ENCODE measurements at regions not wholly inside any gene's neighbourhood (a gene's known extent, or its start where the extent isn't known, plus 50 kb on each side); places are given as distances from the start of the nearest gene placed in this dataset.
"Not testable (repeated sequence)": the region's sequence is repeated elsewhere in the genome, so short reads cannot be mapped to it uniquely, and the experiment has no call there.

DNA sequence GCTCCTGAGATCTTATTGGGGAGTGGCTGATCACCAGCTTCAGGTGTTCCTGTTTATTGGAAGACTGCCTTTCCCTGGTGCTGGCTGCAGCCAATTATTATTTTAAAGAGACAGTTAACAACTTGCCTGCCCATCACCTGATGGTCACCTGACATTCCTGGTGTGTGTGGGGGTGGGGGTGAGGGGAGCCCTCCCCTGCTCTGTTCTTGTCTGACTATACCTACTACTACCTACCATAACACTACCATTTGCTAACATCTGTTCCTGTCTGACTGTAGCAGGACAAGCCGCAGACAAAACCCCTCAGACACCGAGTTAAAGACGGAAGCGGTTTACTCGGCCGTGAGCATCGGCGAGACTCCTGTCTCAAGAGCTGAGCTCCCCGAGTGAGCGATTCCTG lies 54.9 kb upstream of the NBPF3 start:
- H3K9me3 ChIP-seq (replicated peaks) = peaks cover 4% of the 10 kb centered on the region
- no peak overlapping the region for H3K27ac ChIP-seq (replicated peaks)
- intact Hi-C loops (cut with micrococcal nuclease) = no loop called here
- H3K36me3 ChIP-seq = no peaks in the 10 kb centered on the region
- peaks cover 9% of the 10 kb centered on the region for H3K4me1 ChIP-seq
- TF ChIP-seq, protein P1, sequence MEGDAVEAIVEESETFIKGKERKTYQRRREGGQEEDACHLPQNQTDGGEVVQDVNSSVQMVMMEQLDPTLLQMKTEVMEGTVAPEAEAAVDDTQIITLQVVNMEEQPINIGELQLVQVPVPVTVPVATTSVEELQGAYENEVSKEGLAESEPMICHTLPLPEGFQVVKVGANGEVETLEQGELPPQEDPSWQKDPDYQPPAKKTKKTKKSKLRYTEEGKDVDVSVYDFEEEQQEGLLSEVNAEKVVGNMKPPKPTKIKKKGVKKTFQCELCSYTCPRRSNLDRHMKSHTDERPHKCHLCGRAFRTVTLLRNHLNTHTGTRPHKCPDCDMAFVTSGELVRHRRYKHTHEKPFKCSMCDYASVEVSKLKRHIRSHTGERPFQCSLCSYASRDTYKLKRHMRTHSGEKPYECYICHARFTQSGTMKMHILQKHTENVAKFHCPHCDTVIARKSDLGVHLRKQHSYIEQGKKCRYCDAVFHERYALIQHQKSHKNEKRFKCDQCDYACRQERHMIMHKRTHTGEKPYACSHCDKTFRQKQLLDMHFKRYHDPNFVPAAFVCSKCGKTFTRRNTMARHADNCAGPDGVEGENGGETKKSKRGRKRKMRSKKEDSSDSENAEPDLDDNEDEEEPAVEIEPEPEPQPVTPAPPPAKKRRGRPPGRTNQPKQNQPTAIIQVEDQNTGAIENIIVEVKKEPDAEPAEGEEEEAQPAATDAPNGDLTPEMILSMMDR (IDR thresholded peaks at IDR 0.05; ENCODE audit: borderline replicate concordance) = no peak
- H3K4me3 ChIP-seq = no peak overlapping the region
- DNase-seq = no peak
- peaks cover 29% of the 10 kb centered on the region for H3K27me3 ChIP-seq (ENCODE audit: low read depth)

DNA sequence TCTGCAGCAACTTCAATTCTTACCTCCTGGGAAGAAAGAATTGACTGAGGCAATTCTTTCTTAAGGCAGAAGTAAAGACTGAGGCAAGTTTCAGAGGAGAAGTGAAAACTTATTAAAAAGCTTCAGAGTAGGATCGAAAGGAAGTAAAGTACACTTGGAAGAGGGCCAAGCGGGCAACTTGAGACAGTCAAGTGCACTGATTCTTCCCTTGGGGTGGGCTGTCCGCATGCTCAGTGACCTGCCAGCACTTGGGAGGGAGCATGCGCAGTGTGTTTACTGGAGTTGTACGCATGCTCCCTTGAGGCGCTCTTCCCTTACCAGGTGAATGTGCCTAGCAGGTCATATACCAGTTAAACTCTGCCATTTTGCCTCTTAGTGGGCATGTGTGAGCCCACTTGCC lies 55.3 kb upstream of the NBPF3 start:
- TF ChIP-seq, protein P1 (IDR thresholded peaks at IDR 0.05; ENCODE audit: borderline replicate concordance) = no peak
- H3K4me1 ChIP-seq = peaks cover 9% of the 10 kb centered on the region
- intact Hi-C loops (cut with micrococcal nuclease) = no loop called here
- H3K9me3 ChIP-seq (replicated peaks) = peaks cover 8% of the 10 kb centered on the region
- no peak for DNase-seq
- peaks cover 27% of the 10 kb centered on the region for H3K27me3 ChIP-seq (ENCODE audit: low read depth)
- no peaks in the 10 kb centered on the region for H3K36me3 ChIP-seq
- no peak overlapping the region for H3K27ac ChIP-seq (replicated peaks)
- H3K4me3 ChIP-seq = no peak overlapping the region

DNA sequence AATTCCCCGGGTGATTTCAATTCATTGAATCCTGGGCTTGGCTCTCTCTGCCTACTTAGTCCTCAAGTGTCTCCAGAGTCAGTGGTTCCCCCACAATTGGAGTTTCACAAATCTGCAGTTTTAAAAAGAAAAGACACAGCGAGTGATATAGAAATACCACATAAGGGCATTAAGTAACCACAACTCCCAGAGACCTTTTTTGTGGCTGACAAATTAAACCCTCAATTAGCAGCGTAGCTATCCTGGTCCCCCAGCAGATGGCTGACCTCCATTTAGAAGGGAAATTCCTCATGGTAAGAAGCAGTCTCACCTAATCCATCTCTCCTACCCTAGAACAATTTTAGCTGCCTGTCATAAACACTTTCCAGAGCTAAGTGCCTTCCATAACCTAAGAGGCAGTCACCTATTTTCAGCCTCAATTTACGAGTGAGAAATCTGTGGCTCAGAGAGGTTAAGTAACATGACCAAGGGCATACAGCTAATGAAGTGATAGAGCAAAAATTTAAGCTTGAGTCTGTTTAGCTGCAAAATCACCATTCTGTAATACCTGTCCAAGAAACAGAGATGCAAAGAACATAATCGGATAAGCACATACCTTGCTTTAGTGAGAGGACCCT lies 56.0 kb upstream of the NBPF3 start:
- intact Hi-C loops (cut with micrococcal nuclease) = no loop called here
- H3K27me3 ChIP-seq (ENCODE audit: low read depth) = peaks cover 27% of the 10 kb centered on the region
- H3K4me3 ChIP-seq = no peak overlapping the region
- no peak for DNase-seq
- H3K4me1 ChIP-seq = peaks cover 9% of the 10 kb centered on the region
- peaks cover 12% of the 10 kb centered on the region for H3K9me3 ChIP-seq (replicated peaks)
- no peaks in the 10 kb centered on the region for H3K36me3 ChIP-seq
- no peak overlapping the region for H3K27ac ChIP-seq (replicated peaks)
- TF ChIP-seq, protein P1 (IDR thresholded peaks at IDR 0.05; ENCODE audit: borderline replicate concordance) = no peak

DNA sequence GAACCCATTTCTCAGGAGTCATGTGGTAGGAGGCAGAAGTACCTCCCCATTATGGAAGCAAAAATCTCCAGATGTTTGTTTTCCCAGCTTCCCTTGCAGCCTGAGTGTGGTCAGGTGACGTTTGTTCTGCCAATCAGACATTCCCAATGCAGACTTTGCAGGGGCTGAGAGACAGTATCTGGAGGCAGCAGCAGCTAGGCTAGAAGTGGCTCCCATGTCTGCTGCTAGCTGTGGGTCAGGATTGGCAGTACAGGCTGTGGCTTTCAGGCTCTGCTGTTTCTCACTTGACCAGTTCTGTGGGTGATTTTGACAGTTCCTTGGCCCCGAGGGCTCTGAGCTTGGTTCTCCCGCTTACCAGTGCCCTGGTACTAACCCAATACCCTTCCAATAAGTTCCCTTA lies 58.6 kb upstream of the NBPF3 start:
- peaks cover 27% of the 10 kb centered on the region for H3K27me3 ChIP-seq (ENCODE audit: low read depth)
- no peak for DNase-seq

DNA sequence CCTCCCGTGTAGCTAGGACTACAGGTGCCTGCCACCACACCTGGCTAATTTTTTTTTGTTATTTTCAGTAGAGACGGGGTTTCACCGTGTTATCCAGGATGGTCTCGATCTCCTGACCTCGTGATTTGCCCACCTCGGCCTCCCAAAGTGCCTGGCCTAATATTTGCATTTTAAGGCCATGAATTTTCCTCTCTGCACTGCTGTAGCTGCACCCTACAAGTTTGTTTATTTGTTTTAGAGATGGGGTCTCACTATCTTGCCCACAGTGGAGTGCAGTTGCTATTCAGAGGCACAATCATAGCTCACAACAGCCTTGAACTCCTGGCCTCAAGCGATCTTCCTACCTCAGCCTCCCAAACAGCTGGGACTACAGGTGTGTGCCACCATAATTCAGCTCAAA lies 59.8 kb upstream of the NBPF3 start:
- intact Hi-C loops (cut with micrococcal nuclease); H3K4me3 ChIP-seq; H3K36me3 ChIP-seq; H3K27ac ChIP-seq (replicated peaks); DNase-seq; H3K4me1 ChIP-seq: not testable (repeated sequence)
- Histone ChIP-seq H3K27me3 (ENCODE audit: low read depth) (peaks cover 21% of the 10 kb centered on the region), H3K9me3 (replicated peaks) (peaks cover 18% of the 10 kb centered on the region)

More for the DNA sequence above, 58.6 kb upstream of the NBPF3 start:
- Histone ChIP-seq H3K9me3 (replicated peaks) (peaks cover 18% of the 10 kb centered on the region), H3K36me3 (no peaks in the 10 kb centered on the region), H3K4me3 (no peak overlapping the region), H3K27ac (replicated peaks) (no peak overlapping the region), H3K4me1 (peaks cover 9% of the 10 kb centered on the region)
- intact Hi-C loops (cut with micrococcal nuclease) = no loop called here
- TF ChIP-seq, protein P1 (IDR thresholded peaks at IDR 0.05; ENCODE audit: borderline replicate concordance) = no peak

DNA sequence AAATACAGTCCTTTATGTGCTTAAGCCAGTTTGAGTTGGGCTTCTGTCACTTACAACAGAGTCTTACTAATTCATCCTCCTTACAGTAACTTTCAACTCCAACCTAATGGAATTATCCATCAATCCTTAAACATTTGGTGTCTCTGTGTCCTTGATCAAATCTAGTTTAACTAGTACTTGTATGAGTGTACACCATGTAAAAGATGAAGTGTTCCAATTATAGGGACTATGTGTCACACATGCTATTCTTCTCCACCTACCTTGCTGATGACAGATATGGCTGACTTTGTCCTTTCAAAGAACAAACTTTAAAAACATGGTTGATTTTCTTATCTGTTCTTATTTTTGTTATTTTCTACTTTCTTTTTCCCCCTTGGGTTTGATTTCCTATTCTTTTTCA lies 60.4 kb upstream of the NBPF3 start:
- intact Hi-C loops (cut with micrococcal nuclease) = no loop called here
- TF ChIP-seq, protein P1 (IDR thresholded peaks at IDR 0.05; ENCODE audit: borderline replicate concordance) = no peak
- H3K27me3 ChIP-seq (ENCODE audit: low read depth) = peaks cover 17% of the 10 kb centered on the region

More for the DNA sequence above, 60.4 kb upstream of the NBPF3 start:
- Histone ChIP-seq H3K27ac (replicated peaks) (no peak overlapping the region), H3K9me3 (replicated peaks) (peaks cover 18% of the 10 kb centered on the region), H3K4me3 (no peak overlapping the region), H3K4me1 (peaks cover 9% of the 10 kb centered on the region), H3K36me3 (no peaks in the 10 kb centered on the region)
- DNase-seq = no peak

Data from left ventricle myocardium inferior (tissue), 1 donor.